Heart left ventricle (tissue), 13 donors: ENCODE measurements at regions not wholly inside any gene's neighbourhood (a gene's known extent, or its start where the extent isn't known, plus 50 kb on each side); places are given as distances from the start of the nearest gene placed in this dataset.

Experiments
- CTCF ChIP-seq, 12 donors: fragments of 200-600 bp; sonication (generic) in 4 of 12; IDR thresholded peaks; one replicate each; pipeline versions ENCODE4 v1.5.0 to v1.8.0; 2018 to 2022; ENCODE audit warnings: antibody characterized with exemption in 12 of 12, mild to moderate bottlenecking in 5 of 12
- POLR2A ChIP-seq, 2 donors: fragments of 450-650 bp; IDR thresholded peaks; one replicate each; pipeline ENCODE4 v1.6.1; 2017; ENCODE audit warnings: antibody characterized with exemption in 2 of 2, mild to moderate bottlenecking in 2 of 2, moderate library complexity in 2 of 2
- donor health status: ischemic (EF 13 %, LVEDD 7.1; RV severe dilation, severe dysfunction).
- donor health status: DM: no; HTN: yes; CAD: no.
- donor health status: DM: no; HTN: no; CAD: no.
- donor health status: ischemic (EF 25% LVEDD 6.9; RV normal size, moderate dysfunction).
- donor health status: ischemic (EF 25% LVEDD 5.7; RV mildly dilated, moderate dysfunction).
- donor health status: ischemic (EF 35%, LVEDD 5.7; RV mildly dilated, moderate dysfunction).
- donor health status: nonischemic (EF 11% LVEDD 7.7; RV severe dilation, severe dysfunction).
- donor health status: DM: yes; HTN: yes; CAD: no.
- donor health status: PGD.
- donor health status: ischemic (EF 29% LVEDD 5.4; RV normal size, mild dysfunction).
- donor health status: nonischemic (EF 23%, LVEDD 6.1; RV moderate dilation, normal function).

GRCh38 chr11:86749376-86749775 is 51.0 kb upstream of the PRSS23 start:
- TF ChIP-seq CTCF (IDR thresholded peaks at IDR 0.05) = no peak
- TF ChIP-seq POLR2A (IDR thresholded peaks at IDR 0.05) = no peak
